GM23338 (cell line): ENCODE measurements at regions not wholly inside any gene's neighbourhood (a gene's known extent, or its start where the extent isn't known, plus 50 kb on each side); places are given as distances from the start of the nearest gene placed in this dataset.

Source experiments
- ATAC-seq: fragments of 200-7000 bp; cut with Tn5 transposase; 3 replicates; pipeline ENCODE4 v1.9.1; 2020
- DNase-seq: peaks from one replicate; pipeline ENCODE4 v3.0.0-alpha.2; 2015; ENCODE audit warnings: low spot score
- H2AFZ ChIP-seq: fragments of 200-600 bp; sonication (generic); 2 replicates; pipeline ENCODE4 v1.8.0; 2016; ENCODE audit warnings: antibody characterized with exemption, mild to moderate bottlenecking, moderate library complexity
- H3F3A ChIP-seq: fragments of 200-600 bp; sonication (generic); replicated peaks from 2 replicates; pipeline ENCODE4 v1.8.0; 2017; ENCODE audit warnings: antibody characterized with exemption, mixed run types, low read depth
- H3K27ac ChIP-seq: fragments of 200-600 bp; sonication (generic); 2 replicates; pipeline ENCODE4 v1.6.1; 2016; ENCODE audit warnings: low read depth
- H3K27me3 ChIP-seq: fragments of 200-600 bp; sonication (generic); 2 replicates; pipeline ENCODE4 v1.8.0; 2016; ENCODE audit warnings: mild to moderate bottlenecking, mixed run types, moderate library complexity; ENCODE audit not compliant: insufficient read depth
- H3K36me3 ChIP-seq: fragments of 200-600 bp; sonication (generic); 2 replicates; pipeline ENCODE4 v1.8.0; 2016; ENCODE audit warnings: mild to moderate bottlenecking; ENCODE audit not compliant: insufficient read depth
- H3K4me1 ChIP-seq: fragments of 200-600 bp; sonication (generic); 2 replicates; pipeline ENCODE4 v1.8.0; 2016; ENCODE audit warnings: mild to moderate bottlenecking, moderate library complexity; ENCODE audit not compliant: insufficient read depth
- H3K4me2 ChIP-seq: fragments of 200-600 bp; sonication (generic); 2 replicates; pipeline ENCODE4 v1.7.1; 2017; ENCODE audit warnings: mixed run types
- H3K4me3 ChIP-seq: fragments of 200-600 bp; sonication (generic); 2 replicates; pipeline ENCODE4 v1.6.1; 2016; ENCODE audit warnings: mixed run types
- H3K79me2 ChIP-seq: fragments of 200-600 bp; sonication (generic); replicated peaks from 2 replicates; pipeline ENCODE4 v1.8.0; 2017; ENCODE audit warnings: mild to moderate bottlenecking; ENCODE audit not compliant: insufficient read depth
- H3K9me2 ChIP-seq: fragments of 200-600 bp; sonication (generic); 2 replicates; pipeline ENCODE4 v1.8.0; 2017; ENCODE audit not compliant: insufficient read depth
- H4K20me1 ChIP-seq: fragments of 200-600 bp; sonication (generic); replicated peaks from 2 replicates; pipeline ENCODE4 v1.8.0; 2017; ENCODE audit warnings: mild to moderate bottlenecking; ENCODE audit not compliant: insufficient read depth
- H3K27ac Mint-ChIP-seq: 2 replicates; pipeline ENCODE4 v1.8.0; 2020; ENCODE audit warnings: inconsistent platforms, mild to moderate bottlenecking, moderate library complexity, mixed read lengths
- H3K27me3 Mint-ChIP-seq: 3 replicates; pipeline ENCODE4 v1.8.0; 2022; ENCODE audit warnings: low read depth, mild to moderate bottlenecking, moderate library complexity, mixed read lengths, inconsistent platforms; ENCODE audit not compliant: insufficient read depth, poor library complexity
- H3K36me3 Mint-ChIP-seq: 3 replicates; pipeline ENCODE4 v1.8.0; 2021; ENCODE audit warnings: low read depth, mild to moderate bottlenecking, inconsistent platforms, moderate library complexity, mixed read lengths
- H3K4me1 Mint-ChIP-seq: 3 replicates; pipeline ENCODE4 v1.8.0; 2020; ENCODE audit warnings: mild to moderate bottlenecking, inconsistent platforms, mixed read lengths
- H3K4me3 Mint-ChIP-seq: 3 replicates; pipeline ENCODE4 v1.8.0; 2021; ENCODE audit warnings: moderate library complexity, mild to moderate bottlenecking, inconsistent platforms, mixed read lengths
- H3K9me3 Mint-ChIP-seq: 3 replicates; pipeline ENCODE4 v1.8.0; 2020; ENCODE audit warnings: moderate library complexity, mild to moderate bottlenecking, inconsistent platforms, mixed read lengths
- CREB1 ChIP-seq: fragments of 250-450 bp; sonication (Bioruptor Pico); IDR thresholded peaks from 2 replicates; pipeline ENCODE4 v1.5.0; 2020; ENCODE audit warnings: low read depth, mild to moderate bottlenecking, moderate library complexity
- CTCF ChIP-seq, 2 experiments: fragments of 200-600 bp in 1 of 2; sonication (generic) in 1 of 2; conservative IDR thresholded peaks; 2 replicates each; pipeline versions ENCODE4 v1.5.1 to v1.6.1; 2016 to 2017; ENCODE audit warnings: antibody characterized with exemption in 2 of 2, low read depth in 2 of 2, mild to moderate bottlenecking in 2 of 2, moderate library complexity in 1 of 2
- EZH2 ChIP-seq: fragments of 200-600 bp; sonication (generic); IDR thresholded peaks from one replicate; pipeline ENCODE4 v1.8.0; 2017; ENCODE audit warnings: antibody characterized with exemption, mild to moderate bottlenecking, low read depth; ENCODE audit not compliant: unreplicated experiment
- EZH2phosphoT487 ChIP-seq: fragments of 200-600 bp; sonication (generic); IDR thresholded peaks from one replicate; pipeline ENCODE4 v1.8.1; 2018; ENCODE audit warnings: antibody characterized with exemption; ENCODE audit not compliant: unreplicated experiment
- JUNB ChIP-seq: IDR thresholded peaks from one replicate; pipeline ENCODE4 v1.6.1; 2016; ENCODE audit warnings: antibody characterized with exemption; ENCODE audit not compliant: unreplicated experiment
- NANOG ChIP-seq: IDR thresholded peaks from 2 replicates; pipeline ENCODE4 v1.6.1; 2016; ENCODE audit warnings: antibody characterized with exemption, borderline replicate concordance
- POLR2AphosphoS5 ChIP-seq: IDR thresholded peaks from 2 replicates; pipeline ENCODE4 v1.6.1; 2016; ENCODE audit warnings: antibody characterized with exemption, low read depth
- STAT1 ChIP-seq: IDR thresholded peaks from one replicate; pipeline ENCODE4 v1.6.1; 2016; ENCODE audit warnings: antibody characterized with exemption; ENCODE audit not compliant: unreplicated experiment
- ZNF114 ChIP-seq: fragments of 250-450 bp; sonication (Bioruptor Pico); IDR thresholded peaks from 2 replicates; pipeline ENCODE4 v1.5.0; 2020; ENCODE audit warnings: mild to moderate bottlenecking, moderate library complexity
- ZNF331 ChIP-seq: fragments of 250-450 bp; sonication (Bioruptor Pico); IDR thresholded peaks from 2 replicates; pipeline ENCODE4 v1.5.0; 2020; ENCODE audit warnings: low read depth, mild to moderate bottlenecking, moderate library complexity
- ZNF462 ChIP-seq: fragments of 250-450 bp; sonication (Bioruptor Pico); IDR thresholded peaks from 2 replicates; pipeline ENCODE4 v1.5.0; 2020; ENCODE audit warnings: mild to moderate bottlenecking, moderate library complexity

- Mint-ChIP-seq H3K27me3 (no peaks in the 10 kb centered on the region), H3K4me1 (no peaks in the 10 kb centered on the region), H3K9me3 (no peaks in the 10 kb centered on the region), H3K4me3 (no peak overlapping the region), H3K36me3 (no peaks in the 10 kb centered on the region), H3K27ac (no peak overlapping the region)
- Histone ChIP-seq H4K20me1 (no peaks in the 10 kb centered on the region), H3K36me3 (no peaks in the 10 kb centered on the region), H3K79me2 (no peaks in the 10 kb centered on the region), H3K27me3 (no peaks in the 10 kb centered on the region), H2AFZ (no peak overlapping the region), H3K4me2 (no peak overlapping the region), H3K9me2 (peaks cover 3% of the 10 kb centered on the region; the same call in 1 of the 2 replicates), H3F3A (no peaks in the 10 kb centered on the region), H3K27ac (no peak overlapping the region), H3K4me1 (no peaks in the 10 kb centered on the region), H3K4me3 (no peak overlapping the region)
- no peak for TF ChIP-seq STAT1
- TF ChIP-seq EZH2phosphoT487, result no peak
- no peak for TF ChIP-seq NANOG
- no peak for TF ChIP-seq CREB1 (CRISPR knock-in tag)
- no peak for TF ChIP-seq POLR2AphosphoS5
- peak in 1 of 2 experiments; percentile 39; a peak in 2 of 4 replicates for TF ChIP-seq CTCF (conservative IDR thresholded peaks at IDR 0.05; ENCODE audit: low read depth in 2 of 2)
- ATAC-seq (peak; percentile 37; the same call in 2 of the 3 replicates), DNase-seq (peak; percentile 55)
Measured at GRCh38 chr7:118045629-118046028, 138.3 kb upstream of the LSM8 start.

- Histone ChIP-seq H3K4me3 (no peak overlapping the region), H2AFZ (no peak overlapping the region), H3K4me1 (no peaks in the 10 kb centered on the region), H3K27ac (no peak overlapping the region), H3K9me2 (peaks cover 3% of the 10 kb centered on the region; the same call in 1 of the 2 replicates), H3K79me2 (no peaks in the 10 kb centered on the region), H3F3A (no peaks in the 10 kb centered on the region), H3K27me3 (no peaks in the 10 kb centered on the region), H4K20me1 (no peaks in the 10 kb centered on the region), H3K36me3 (no peaks in the 10 kb centered on the region), H3K4me2 (no peak overlapping the region)
- ATAC-seq (no peak), DNase-seq (no peak)
- no peaks in the 10 kb centered on the region for H3K36me3 Mint-ChIP-seq
- no peak overlapping the region for H3K4me3 Mint-ChIP-seq
- no peaks in the 10 kb centered on the region for H3K27me3 Mint-ChIP-seq
- H3K9me3 Mint-ChIP-seq, result no peaks in the 10 kb centered on the region
- H3K4me1 Mint-ChIP-seq, result no peaks in the 10 kb centered on the region
- no peak overlapping the region for H3K27ac Mint-ChIP-seq
- TF ChIP-seq ZNF114 (CRISPR knock-in tag) (no peak), ZNF462 (CRISPR knock-in tag) (no peak), EZH2phosphoT487 (no peak), JUNB (no peak), NANOG (no peak), ZNF331 (CRISPR knock-in tag) (no peak), CREB1 (CRISPR knock-in tag) (no peak), STAT1 (no peak), EZH2 (no peak)
Measured at GRCh38 chr7:118046086-118046485, 137.9 kb upstream of the LSM8 start.
